ENCODE measurements at regions not wholly inside any gene's neighbourhood (a gene's known extent, or its start where the extent isn't known, plus 50 kb on each side); places are given as distances from the start of the nearest gene placed in this dataset.
"Not testable (repeated sequence)": the region's sequence is repeated elsewhere in the genome, so short reads cannot be mapped to it uniquely, and the experiment has no call there.

- FAIRE-seq (no peak), DNase-seq (ENCODE audit: insufficient read length, low spot score) (no peak)
- no peak for TF ChIP-seq SPI1 (IDR thresholded peaks at IDR 0.05; ENCODE audit: low read depth, low read length)
- TF ChIP-seq POLR2AphosphoS5 (IDR thresholded peaks at IDR 0.05; ENCODE audit: low read depth, low read length), result no peak
- TF ChIP-seq PAX5 (IDR thresholded peaks at IDR 0.05; ENCODE audit: insufficient read depth, low read length, severe bottlenecking), result no peak
- no peak for TF ChIP-seq POLR2A (IDR thresholded peaks at IDR 0.05; ENCODE audit: low read depth, low read length)
- TF ChIP-seq POU2F2 (IDR thresholded peaks at IDR 0.05; ENCODE audit: low read depth, low read length), result no peak
- no peak for TF ChIP-seq TAF1 (IDR thresholded peaks at IDR 0.05; ENCODE audit: low read depth, low read length)
Measured at GRCh38 chr1:88557014-88557413, 127.1 kb upstream of the PKN2 start.

DNA sequence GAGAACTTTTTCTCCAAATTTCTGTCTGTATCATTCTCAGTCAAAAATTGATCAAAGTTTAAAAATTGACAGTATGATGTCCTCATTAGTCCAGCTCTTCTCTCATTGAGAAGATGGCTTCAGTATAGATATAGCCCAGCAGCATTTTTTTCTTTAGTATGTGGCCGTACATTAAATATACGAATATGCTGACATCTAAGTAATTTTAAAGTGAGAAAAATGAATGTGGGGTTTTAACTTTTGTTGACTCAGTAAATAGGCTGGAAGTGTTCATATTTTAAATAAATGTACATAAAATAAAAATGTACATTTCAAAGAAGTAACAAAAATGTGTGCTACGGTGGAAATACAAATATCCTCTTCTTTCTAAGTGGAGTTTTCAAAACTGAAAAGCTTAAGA is 123.5 kb upstream of the PKN2 start:
- FAIRE-seq (no peak), DNase-seq (ENCODE audit: insufficient read length, low spot score) (no peak)
- TF ChIP-seq PAX5 (IDR thresholded peaks at IDR 0.05; ENCODE audit: insufficient read depth, low read length, severe bottlenecking) (no peak), POLR2A (IDR thresholded peaks at IDR 0.05; ENCODE audit: low read depth, low read length) (no peak), POU2F2 (IDR thresholded peaks at IDR 0.05; ENCODE audit: low read depth, low read length) (no peak), POLR2AphosphoS5 (IDR thresholded peaks at IDR 0.05; ENCODE audit: low read depth, low read length) (no peak), SPI1 (IDR thresholded peaks at IDR 0.05; ENCODE audit: low read depth, low read length) (no peak), TAF1 (IDR thresholded peaks at IDR 0.05; ENCODE audit: low read depth, low read length) (no peak)

GRCh38 chr1:88562991-88563390 is 121.1 kb upstream of the PKN2 start:
- FAIRE-seq (no peak), DNase-seq (ENCODE audit: insufficient read length, low spot score) (no peak)
- no peak for TF ChIP-seq POLR2AphosphoS5 (IDR thresholded peaks at IDR 0.05; ENCODE audit: low read depth, low read length)
- TF ChIP-seq POU2F2 (IDR thresholded peaks at IDR 0.05; ENCODE audit: low read depth, low read length), result no peak
- TF ChIP-seq PAX5 (IDR thresholded peaks at IDR 0.05; ENCODE audit: insufficient read depth, low read length, severe bottlenecking), result no peak
- no peak for TF ChIP-seq TAF1 (IDR thresholded peaks at IDR 0.05; ENCODE audit: low read depth, low read length)
- TF ChIP-seq SPI1 (IDR thresholded peaks at IDR 0.05; ENCODE audit: low read depth, low read length), result no peak
- no peak for TF ChIP-seq POLR2A (IDR thresholded peaks at IDR 0.05; ENCODE audit: low read depth, low read length)

GRCh38 chr1:88566615-88567387 is 117.3 kb upstream of the PKN2 start:
- FAIRE-seq (no peak), DNase-seq (ENCODE audit: insufficient read length, low spot score) (no peak)
- TF ChIP-seq TAF1 (IDR thresholded peaks at IDR 0.05; ENCODE audit: low read depth, low read length) (no peak), POU2F2 (IDR thresholded peaks at IDR 0.05; ENCODE audit: low read depth, low read length) (no peak), POLR2AphosphoS5 (IDR thresholded peaks at IDR 0.05; ENCODE audit: low read depth, low read length) (no peak), PAX5 (IDR thresholded peaks at IDR 0.05; ENCODE audit: insufficient read depth, low read length, severe bottlenecking) (no peak), SPI1 (IDR thresholded peaks at IDR 0.05; ENCODE audit: low read depth, low read length) (no peak), POLR2A (IDR thresholded peaks at IDR 0.05; ENCODE audit: low read depth, low read length) (no peak)

- TF ChIP-seq POU2F2 (IDR thresholded peaks at IDR 0.05; ENCODE audit: low read depth, low read length) (no peak), POLR2AphosphoS5 (IDR thresholded peaks at IDR 0.05; ENCODE audit: low read depth, low read length) (no peak)
- FAIRE-seq (no peak), DNase-seq (ENCODE audit: insufficient read length, low spot score) (no peak)
Measured at GRCh38 chr1:88571506-88571905, 112.6 kb upstream of the PKN2 start.

DNA sequence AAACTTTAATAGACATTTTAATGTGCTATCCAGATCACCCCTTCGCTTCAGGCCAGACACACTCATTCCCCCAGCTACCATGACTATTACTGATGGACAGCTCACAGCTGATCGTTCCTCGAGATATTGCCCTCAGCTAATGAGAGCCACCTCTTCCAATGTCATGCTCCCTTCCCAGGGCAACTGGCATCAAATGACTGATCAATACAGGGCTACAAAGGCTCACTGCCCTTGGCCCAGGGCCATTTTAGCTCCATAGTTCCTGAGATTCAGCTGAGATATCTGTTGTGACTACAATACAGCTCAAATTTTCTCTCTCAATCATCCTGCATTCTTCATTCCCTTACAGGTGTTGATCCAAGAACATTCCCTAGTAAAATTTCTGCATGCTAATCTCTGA is 104.5 kb upstream of the PKN2 start:
- FAIRE-seq, result no peak
- TF ChIP-seq TAF1 (IDR thresholded peaks at IDR 0.05; ENCODE audit: low read depth, low read length), result no peak
- TF ChIP-seq POLR2A (IDR thresholded peaks at IDR 0.05; ENCODE audit: low read depth, low read length), result no peak
- no peak for TF ChIP-seq SPI1 (IDR thresholded peaks at IDR 0.05; ENCODE audit: low read depth, low read length)
- no peak for TF ChIP-seq POLR2AphosphoS5 (IDR thresholded peaks at IDR 0.05; ENCODE audit: low read depth, low read length)
- no peak for TF ChIP-seq PAX5 (IDR thresholded peaks at IDR 0.05; ENCODE audit: insufficient read depth, low read length, severe bottlenecking)
- TF ChIP-seq POU2F2 (IDR thresholded peaks at IDR 0.05; ENCODE audit: low read depth, low read length), result no peak

GRCh38 chr1:88581703-88582102 is 102.4 kb upstream of the PKN2 start:
- no peak for TF ChIP-seq POLR2A (IDR thresholded peaks at IDR 0.05; ENCODE audit: low read depth, low read length)
- no peak for TF ChIP-seq POLR2AphosphoS5 (IDR thresholded peaks at IDR 0.05; ENCODE audit: low read depth, low read length)
- no peak for TF ChIP-seq POU2F2 (IDR thresholded peaks at IDR 0.05; ENCODE audit: low read depth, low read length)
- TF ChIP-seq SPI1 (IDR thresholded peaks at IDR 0.05; ENCODE audit: low read depth, low read length), result no peak
- TF ChIP-seq PAX5 (IDR thresholded peaks at IDR 0.05; ENCODE audit: insufficient read depth, low read length, severe bottlenecking), result no peak
- TF ChIP-seq TAF1 (IDR thresholded peaks at IDR 0.05; ENCODE audit: low read depth, low read length), result no peak
- DNase-seq (ENCODE audit: insufficient read length, low spot score) (no peak), FAIRE-seq (no peak)

More for the DNA sequence above, 104.5 kb upstream of the PKN2 start:
- no peak for DNase-seq (ENCODE audit: insufficient read length, low spot score)

GRCh38 chr1:88593358-88593757 is 90.7 kb upstream of the PKN2 start:
- DNase-seq (ENCODE audit: insufficient read length, low spot score), result no peak
- FAIRE-seq, result no peak
- TF ChIP-seq POLR2AphosphoS5 (IDR thresholded peaks at IDR 0.05; ENCODE audit: low read depth, low read length) (no peak), PAX5 (IDR thresholded peaks at IDR 0.05; ENCODE audit: insufficient read depth, low read length, severe bottlenecking) (no peak), POU2F2 (IDR thresholded peaks at IDR 0.05; ENCODE audit: low read depth, low read length) (no peak), POLR2A (IDR thresholded peaks at IDR 0.05; ENCODE audit: low read depth, low read length) (no peak), SPI1 (IDR thresholded peaks at IDR 0.05; ENCODE audit: low read depth, low read length) (no peak), TAF1 (IDR thresholded peaks at IDR 0.05; ENCODE audit: low read depth, low read length) (no peak)

GRCh38 chr1:88595355-88596002 is 88.6 kb upstream of the PKN2 start:
- DNase-seq (ENCODE audit: insufficient read length, low spot score) (no peak), FAIRE-seq (no peak)
- TF ChIP-seq POLR2AphosphoS5 (IDR thresholded peaks at IDR 0.05; ENCODE audit: low read depth, low read length), result no peak
- TF ChIP-seq SPI1 (IDR thresholded peaks at IDR 0.05; ENCODE audit: low read depth, low read length), result no peak
- no peak for TF ChIP-seq POU2F2 (IDR thresholded peaks at IDR 0.05; ENCODE audit: low read depth, low read length)
- no peak for TF ChIP-seq TAF1 (IDR thresholded peaks at IDR 0.05; ENCODE audit: low read depth, low read length)
- no peak for TF ChIP-seq POLR2A (IDR thresholded peaks at IDR 0.05; ENCODE audit: low read depth, low read length)
- no peak for TF ChIP-seq PAX5 (IDR thresholded peaks at IDR 0.05; ENCODE audit: insufficient read depth, low read length, severe bottlenecking)

GRCh38 chr1:88597973-88598372 is 86.1 kb upstream of the PKN2 start:
- DNase-seq (ENCODE audit: insufficient read length, low spot score); FAIRE-seq: not testable (repeated sequence)
